GM19463 (cell line): ENCODE measurements at regions not wholly inside any gene's neighbourhood (a gene's known extent, or its start where the extent isn't known, plus 50 kb on each side); places are given as distances from the start of the nearest gene placed in this dataset.
"Not testable (repeated sequence)": the region's sequence is repeated elsewhere in the genome, so short reads cannot be mapped to it uniquely, and the experiment has no call there.

ENCODE experiments used
- ATAC-seq: cut with Tn5 transposase; IDR thresholded peaks from one replicate; pipeline ENCODE4 v1.9.1; 2021; ENCODE audit warnings: mild to moderate bottlenecking, moderate library complexity; ENCODE audit not compliant: unreplicated experiment

GRCh38 chr2:38484957-38485356, 107.9 kb upstream of the ATL2 start:
- ATAC-seq: no peak

- no peak for ATAC-seq
Observed at GRCh38 chr2:38483776-38484501, 106.9 kb upstream of the ATL2 start.

GRCh38 chr2:38482710-38483109, 105.6 kb upstream of the ATL2 start:
- not testable (repeated sequence) for ATAC-seq

GRCh38 chr2:38480617-38481016, 103.5 kb upstream of the ATL2 start:
- ATAC-seq: no peak

GRCh38 chr2:38477006-38477405, 99.9 kb upstream of the ATL2 start:
- ATAC-seq: no peak

- no peak for ATAC-seq
Observed at GRCh38 chr2:38475567-38475881, 98.5 kb upstream of the ATL2 start.

- no peak for ATAC-seq
Observed at GRCh38 chr2:38474715-38475566, 97.9 kb upstream of the ATL2 start.

- ATAC-seq: no peak
Observed at GRCh38 chr2:38474021-38474456, 97.0 kb upstream of the ATL2 start.

GRCh38 chr2:38473333-38474005, 96.4 kb upstream of the ATL2 start:
- no peak for ATAC-seq

- no peak for ATAC-seq
Observed at GRCh38 chr2:38470115-38470514, 93.0 kb upstream of the ATL2 start.

- ATAC-seq: no peak
Observed at GRCh38 chr2:38467768-38468455, 90.8 kb upstream of the ATL2 start.

GRCh38 chr2:38466876-38467767, 90.0 kb upstream of the ATL2 start:
- no peak for ATAC-seq

GRCh38 chr2:38466409-38466808, 89.3 kb upstream of the ATL2 start:
- no peak for ATAC-seq

GRCh38 chr2:38465789-38466127, 88.7 kb upstream of the ATL2 start:
- peak; percentile 79 for ATAC-seq

GRCh38 chr2:38464971-38465788, 88.1 kb upstream of the ATL2 start:
- ATAC-seq: no peak

GRCh38 chr2:38463752-38464151, 86.7 kb upstream of the ATL2 start:
- no peak for ATAC-seq

GRCh38 chr2:38462121-38462661, 85.1 kb upstream of the ATL2 start:
- ATAC-seq: no peak

GRCh38 chr2:38461470-38461869, 84.4 kb upstream of the ATL2 start:
- no peak for ATAC-seq

- no peak for ATAC-seq
Observed at GRCh38 chr2:38460313-38460712, 83.2 kb upstream of the ATL2 start.
